ENCODE measurements at regions not wholly inside any gene's neighbourhood (a gene's known extent, or its start where the extent isn't known, plus 50 kb on each side); places are given as distances from the start of the nearest gene placed in this dataset.

DNA sequence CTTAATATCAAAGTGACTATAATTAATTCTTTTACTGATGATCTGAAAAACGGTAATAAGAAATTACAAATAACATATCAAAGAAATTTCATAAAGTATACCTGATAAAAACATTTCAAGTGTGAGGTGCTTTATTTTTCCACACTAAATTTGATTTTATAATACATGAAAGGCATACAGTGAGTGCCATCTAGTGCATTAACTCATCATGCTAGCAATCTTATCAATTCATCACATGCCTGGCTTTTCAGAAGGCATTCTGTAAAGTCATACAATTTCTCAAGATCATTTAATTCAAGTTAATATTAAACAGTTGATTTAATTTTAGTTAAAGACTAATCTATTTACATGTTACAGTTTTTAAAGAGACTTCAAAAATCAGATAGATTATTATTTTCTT lies 1020.9 kb downstream of the GATA3 start:
- intact Hi-C loops (cut with DNase I): no loop called here
- H3K27me3 ChIP-seq: no peaks in the 10 kb centered on the region
- H3K4me3 ChIP-seq: no peak overlapping the region
- TF ChIP-seq POLR2A (IDR thresholded peaks at IDR 0.05): no peak
- TF ChIP-seq, protein P1, sequence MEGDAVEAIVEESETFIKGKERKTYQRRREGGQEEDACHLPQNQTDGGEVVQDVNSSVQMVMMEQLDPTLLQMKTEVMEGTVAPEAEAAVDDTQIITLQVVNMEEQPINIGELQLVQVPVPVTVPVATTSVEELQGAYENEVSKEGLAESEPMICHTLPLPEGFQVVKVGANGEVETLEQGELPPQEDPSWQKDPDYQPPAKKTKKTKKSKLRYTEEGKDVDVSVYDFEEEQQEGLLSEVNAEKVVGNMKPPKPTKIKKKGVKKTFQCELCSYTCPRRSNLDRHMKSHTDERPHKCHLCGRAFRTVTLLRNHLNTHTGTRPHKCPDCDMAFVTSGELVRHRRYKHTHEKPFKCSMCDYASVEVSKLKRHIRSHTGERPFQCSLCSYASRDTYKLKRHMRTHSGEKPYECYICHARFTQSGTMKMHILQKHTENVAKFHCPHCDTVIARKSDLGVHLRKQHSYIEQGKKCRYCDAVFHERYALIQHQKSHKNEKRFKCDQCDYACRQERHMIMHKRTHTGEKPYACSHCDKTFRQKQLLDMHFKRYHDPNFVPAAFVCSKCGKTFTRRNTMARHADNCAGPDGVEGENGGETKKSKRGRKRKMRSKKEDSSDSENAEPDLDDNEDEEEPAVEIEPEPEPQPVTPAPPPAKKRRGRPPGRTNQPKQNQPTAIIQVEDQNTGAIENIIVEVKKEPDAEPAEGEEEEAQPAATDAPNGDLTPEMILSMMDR (IDR thresholded peaks at IDR 0.05): no peak
- no peak for TF ChIP-seq POLR2AphosphoS5 (IDR thresholded peaks at IDR 0.05; ENCODE audit: insufficient read depth in 1 of 2, low read depth in 1 of 2)
- no peak overlapping the region for H3K27ac ChIP-seq
- H3K36me3 ChIP-seq: no peaks in the 10 kb centered on the region
- H3K4me1 ChIP-seq: no peaks in the 10 kb centered on the region
- H3K9me3 ChIP-seq: no peaks in the 10 kb centered on the region
- no peak for DNase-seq (ENCODE audit: extremely low spot score in 2 of 2)

GRCh38 chr10:9076066-9076465 lies 1021.6 kb downstream of the GATA3 start:
- TF ChIP-seq, protein P1 (IDR thresholded peaks at IDR 0.05): no peak
- TF ChIP-seq POLR2A (IDR thresholded peaks at IDR 0.05) (no peak), POLR2AphosphoS5 (IDR thresholded peaks at IDR 0.05; ENCODE audit: insufficient read depth in 1 of 2, low read depth in 1 of 2) (no peak)
- Histone ChIP-seq H3K4me1 (no peaks in the 10 kb centered on the region), H3K27me3 (no peaks in the 10 kb centered on the region), H3K4me3 (no peak overlapping the region), H3K36me3 (no peaks in the 10 kb centered on the region), H3K9me3 (no peaks in the 10 kb centered on the region), H3K27ac (no peak overlapping the region)
- DNase-seq (ENCODE audit: extremely low spot score in 2 of 2): no peak
- intact Hi-C loops (cut with DNase I): no loop called here

- TF ChIP-seq, protein P1 (IDR thresholded peaks at IDR 0.05): no peak
- TF ChIP-seq POLR2A (IDR thresholded peaks at IDR 0.05) (no peak), POLR2AphosphoS5 (IDR thresholded peaks at IDR 0.05; ENCODE audit: insufficient read depth in 1 of 2, low read depth in 1 of 2) (no peak)
- Histone ChIP-seq H3K4me3 (no peak overlapping the region), H3K36me3 (no peaks in the 10 kb centered on the region), H3K27me3 (no peaks in the 10 kb centered on the region), H3K27ac (no peak overlapping the region), H3K9me3 (no peaks in the 10 kb centered on the region), H3K4me1 (no peaks in the 10 kb centered on the region)
- no peak for DNase-seq (ENCODE audit: extremely low spot score in 2 of 2)
- intact Hi-C loops (cut with DNase I): no loop called here
Measured at GRCh38 chr10:9081253-9081652, 1026.8 kb downstream of the GATA3 start.

- Histone ChIP-seq H3K27ac (no peak overlapping the region), H3K9me3 (no peaks in the 10 kb centered on the region), H3K4me3 (no peak overlapping the region), H3K36me3 (no peaks in the 10 kb centered on the region), H3K4me1 (no peaks in the 10 kb centered on the region), H3K27me3 (no peaks in the 10 kb centered on the region)
- TF ChIP-seq POLR2A (IDR thresholded peaks at IDR 0.05) (no peak), POLR2AphosphoS5 (IDR thresholded peaks at IDR 0.05; ENCODE audit: insufficient read depth in 1 of 2, low read depth in 1 of 2) (no peak)
- TF ChIP-seq, protein P1 (IDR thresholded peaks at IDR 0.05): no peak
- no peak for DNase-seq (ENCODE audit: extremely low spot score in 2 of 2)
- intact Hi-C loops (cut with DNase I): no loop called here
Measured at GRCh38 chr10:9081961-9082360, 1027.5 kb downstream of the GATA3 start.

- Histone ChIP-seq H3K9me3 (no peaks in the 10 kb centered on the region), H3K4me3 (no peak overlapping the region), H3K36me3 (no peaks in the 10 kb centered on the region), H3K27ac (no peak overlapping the region), H3K27me3 (no peaks in the 10 kb centered on the region), H3K4me1 (no peaks in the 10 kb centered on the region)
- no peak for DNase-seq (ENCODE audit: extremely low spot score in 2 of 2)
- intact Hi-C loops (cut with DNase I): no loop called here
- TF ChIP-seq POLR2AphosphoS5 (IDR thresholded peaks at IDR 0.05; ENCODE audit: insufficient read depth in 1 of 2, low read depth in 1 of 2): no peak
- TF ChIP-seq, protein P1 (IDR thresholded peaks at IDR 0.05): no peak
- TF ChIP-seq POLR2A (IDR thresholded peaks at IDR 0.05): no peak
Measured at GRCh38 chr10:9091530-9092093, 1037.1 kb downstream of the GATA3 start.
